GM23338 (cell line): ENCODE measurements at regions not wholly inside any gene's neighbourhood (a gene's known extent, or its start where the extent isn't known, plus 50 kb on each side); places are given as distances from the start of the nearest gene placed in this dataset.

Source experiments
- ATAC-seq: fragments of 200-7000 bp; cut with Tn5 transposase; 3 replicates; pipeline ENCODE4 v1.9.1; 2020
- DNase-seq: peaks from one replicate; pipeline ENCODE4 v3.0.0-alpha.2; 2015; ENCODE audit warnings: low spot score
- H2AFZ ChIP-seq: fragments of 200-600 bp; sonication (generic); 2 replicates; pipeline ENCODE4 v1.8.0; 2016; ENCODE audit warnings: antibody characterized with exemption, mild to moderate bottlenecking, moderate library complexity
- H3F3A ChIP-seq: fragments of 200-600 bp; sonication (generic); replicated peaks from 2 replicates; pipeline ENCODE4 v1.8.0; 2017; ENCODE audit warnings: antibody characterized with exemption, mixed run types, low read depth
- H3K27ac ChIP-seq: fragments of 200-600 bp; sonication (generic); 2 replicates; pipeline ENCODE4 v1.6.1; 2016; ENCODE audit warnings: low read depth
- H3K27me3 ChIP-seq: fragments of 200-600 bp; sonication (generic); 2 replicates; pipeline ENCODE4 v1.8.0; 2016; ENCODE audit warnings: mild to moderate bottlenecking, mixed run types, moderate library complexity; ENCODE audit not compliant: insufficient read depth
- H3K36me3 ChIP-seq: fragments of 200-600 bp; sonication (generic); 2 replicates; pipeline ENCODE4 v1.8.0; 2016; ENCODE audit warnings: mild to moderate bottlenecking; ENCODE audit not compliant: insufficient read depth
- H3K4me1 ChIP-seq: fragments of 200-600 bp; sonication (generic); 2 replicates; pipeline ENCODE4 v1.8.0; 2016; ENCODE audit warnings: mild to moderate bottlenecking, moderate library complexity; ENCODE audit not compliant: insufficient read depth
- H3K4me2 ChIP-seq: fragments of 200-600 bp; sonication (generic); 2 replicates; pipeline ENCODE4 v1.7.1; 2017; ENCODE audit warnings: mixed run types
- H3K4me3 ChIP-seq: fragments of 200-600 bp; sonication (generic); 2 replicates; pipeline ENCODE4 v1.6.1; 2016; ENCODE audit warnings: mixed run types
- H3K79me2 ChIP-seq: fragments of 200-600 bp; sonication (generic); replicated peaks from 2 replicates; pipeline ENCODE4 v1.8.0; 2017; ENCODE audit warnings: mild to moderate bottlenecking; ENCODE audit not compliant: insufficient read depth
- H3K9me2 ChIP-seq: fragments of 200-600 bp; sonication (generic); 2 replicates; pipeline ENCODE4 v1.8.0; 2017; ENCODE audit not compliant: insufficient read depth
- H4K20me1 ChIP-seq: fragments of 200-600 bp; sonication (generic); replicated peaks from 2 replicates; pipeline ENCODE4 v1.8.0; 2017; ENCODE audit warnings: mild to moderate bottlenecking; ENCODE audit not compliant: insufficient read depth
- H3K27ac Mint-ChIP-seq: 2 replicates; pipeline ENCODE4 v1.8.0; 2020; ENCODE audit warnings: inconsistent platforms, mild to moderate bottlenecking, moderate library complexity, mixed read lengths
- H3K27me3 Mint-ChIP-seq: 3 replicates; pipeline ENCODE4 v1.8.0; 2022; ENCODE audit warnings: low read depth, mild to moderate bottlenecking, moderate library complexity, mixed read lengths, inconsistent platforms; ENCODE audit not compliant: insufficient read depth, poor library complexity
- H3K36me3 Mint-ChIP-seq: 3 replicates; pipeline ENCODE4 v1.8.0; 2021; ENCODE audit warnings: low read depth, mild to moderate bottlenecking, inconsistent platforms, moderate library complexity, mixed read lengths
- H3K4me1 Mint-ChIP-seq: 3 replicates; pipeline ENCODE4 v1.8.0; 2020; ENCODE audit warnings: mild to moderate bottlenecking, inconsistent platforms, mixed read lengths
- H3K4me3 Mint-ChIP-seq: 3 replicates; pipeline ENCODE4 v1.8.0; 2021; ENCODE audit warnings: moderate library complexity, mild to moderate bottlenecking, inconsistent platforms, mixed read lengths
- H3K9me3 Mint-ChIP-seq: 3 replicates; pipeline ENCODE4 v1.8.0; 2020; ENCODE audit warnings: moderate library complexity, mild to moderate bottlenecking, inconsistent platforms, mixed read lengths
- CREB1 ChIP-seq: fragments of 250-450 bp; sonication (Bioruptor Pico); IDR thresholded peaks from 2 replicates; pipeline ENCODE4 v1.5.0; 2020; ENCODE audit warnings: low read depth, mild to moderate bottlenecking, moderate library complexity
- EZH2 ChIP-seq: fragments of 200-600 bp; sonication (generic); IDR thresholded peaks from one replicate; pipeline ENCODE4 v1.8.0; 2017; ENCODE audit warnings: antibody characterized with exemption, mild to moderate bottlenecking, low read depth; ENCODE audit not compliant: unreplicated experiment
- EZH2phosphoT487 ChIP-seq: fragments of 200-600 bp; sonication (generic); IDR thresholded peaks from one replicate; pipeline ENCODE4 v1.8.1; 2018; ENCODE audit warnings: antibody characterized with exemption; ENCODE audit not compliant: unreplicated experiment
- JUNB ChIP-seq: IDR thresholded peaks from one replicate; pipeline ENCODE4 v1.6.1; 2016; ENCODE audit warnings: antibody characterized with exemption; ENCODE audit not compliant: unreplicated experiment
- NANOG ChIP-seq: IDR thresholded peaks from 2 replicates; pipeline ENCODE4 v1.6.1; 2016; ENCODE audit warnings: antibody characterized with exemption, borderline replicate concordance
- POLR2AphosphoS5 ChIP-seq: IDR thresholded peaks from 2 replicates; pipeline ENCODE4 v1.6.1; 2016; ENCODE audit warnings: antibody characterized with exemption, low read depth
- STAT1 ChIP-seq: IDR thresholded peaks from one replicate; pipeline ENCODE4 v1.6.1; 2016; ENCODE audit warnings: antibody characterized with exemption; ENCODE audit not compliant: unreplicated experiment
- ZNF114 ChIP-seq: fragments of 250-450 bp; sonication (Bioruptor Pico); IDR thresholded peaks from 2 replicates; pipeline ENCODE4 v1.5.0; 2020; ENCODE audit warnings: mild to moderate bottlenecking, moderate library complexity
- ZNF331 ChIP-seq: fragments of 250-450 bp; sonication (Bioruptor Pico); IDR thresholded peaks from 2 replicates; pipeline ENCODE4 v1.5.0; 2020; ENCODE audit warnings: low read depth, mild to moderate bottlenecking, moderate library complexity
- ZNF462 ChIP-seq: fragments of 250-450 bp; sonication (Bioruptor Pico); IDR thresholded peaks from 2 replicates; pipeline ENCODE4 v1.5.0; 2020; ENCODE audit warnings: mild to moderate bottlenecking, moderate library complexity
- TF ChIP-seq, protein P1 (sequence below): IDR thresholded peaks from 2 replicates; pipeline ENCODE4 v1.6.1; 2016; ENCODE audit warnings: antibody characterized with exemption
- TF ChIP-seq, protein P2 (sequence below), 2 experiments: fragments of 200-600 bp in 1 of 2; sonication (generic) in 1 of 2; conservative IDR thresholded peaks; 2 replicates each; pipeline versions ENCODE4 v1.5.1 to v1.6.1; 2016 to 2017; ENCODE audit warnings: antibody characterized with exemption in 2 of 2, low read depth in 2 of 2, mild to moderate bottlenecking in 2 of 2, moderate library complexity in 1 of 2
- TF ChIP-seq, protein P3 (sequence below): IDR thresholded peaks from one replicate; pipeline ENCODE4 v1.6.1; 2018; ENCODE audit warnings: antibody characterized with exemption; ENCODE audit not compliant: unreplicated experiment

- no peaks in the 10 kb centered on the region for H4K20me1 ChIP-seq
- Mint-ChIP-seq H3K27ac (no peak overlapping the region), H3K4me1 (peaks cover 8% of the 10 kb centered on the region), H3K9me3 (peaks cover 10% of the 10 kb centered on the region), H3K27me3 (peaks cover 2% of the 10 kb centered on the region), H3K4me3 (no peak overlapping the region), H3K36me3 (peaks cover 6% of the 10 kb centered on the region; the same call in 1 of the 3 replicates)
- no peaks in the 10 kb centered on the region for H3K79me2 ChIP-seq
- peak; percentile 25; the same call in 1 of the 3 replicates for ATAC-seq
- H3K27me3 ChIP-seq = no peaks in the 10 kb centered on the region
- H3F3A ChIP-seq = no peaks in the 10 kb centered on the region
- H3K4me2 ChIP-seq = no peak overlapping the region
- no peak overlapping the region for H2AFZ ChIP-seq
- H3K36me3 ChIP-seq = no peaks in the 10 kb centered on the region
- peak; percentile 42 for DNase-seq
- no peak overlapping the region for H3K4me3 ChIP-seq
- H3K27ac ChIP-seq = no peak overlapping the region
- TF ChIP-seq EZH2phosphoT487 (no peak), JUNB (no peak), STAT1 (no peak), ZNF462 (CRISPR knock-in tag) (no peak), ZNF331 (CRISPR knock-in tag) (no peak), NANOG (no peak), CREB1 (CRISPR knock-in tag) (no peak), ZNF114 (CRISPR knock-in tag) (no peak), POLR2AphosphoS5 (no peak), EZH2 (no peak)
- TF ChIP-seq, protein P1, sequence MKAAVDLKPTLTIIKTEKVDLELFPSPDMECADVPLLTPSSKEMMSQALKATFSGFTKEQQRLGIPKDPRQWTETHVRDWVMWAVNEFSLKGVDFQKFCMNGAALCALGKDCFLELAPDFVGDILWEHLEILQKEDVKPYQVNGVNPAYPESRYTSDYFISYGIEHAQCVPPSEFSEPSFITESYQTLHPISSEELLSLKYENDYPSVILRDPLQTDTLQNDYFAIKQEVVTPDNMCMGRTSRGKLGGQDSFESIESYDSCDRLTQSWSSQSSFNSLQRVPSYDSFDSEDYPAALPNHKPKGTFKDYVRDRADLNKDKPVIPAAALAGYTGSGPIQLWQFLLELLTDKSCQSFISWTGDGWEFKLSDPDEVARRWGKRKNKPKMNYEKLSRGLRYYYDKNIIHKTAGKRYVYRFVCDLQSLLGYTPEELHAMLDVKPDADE = no peak
- TF ChIP-seq, protein P2, sequence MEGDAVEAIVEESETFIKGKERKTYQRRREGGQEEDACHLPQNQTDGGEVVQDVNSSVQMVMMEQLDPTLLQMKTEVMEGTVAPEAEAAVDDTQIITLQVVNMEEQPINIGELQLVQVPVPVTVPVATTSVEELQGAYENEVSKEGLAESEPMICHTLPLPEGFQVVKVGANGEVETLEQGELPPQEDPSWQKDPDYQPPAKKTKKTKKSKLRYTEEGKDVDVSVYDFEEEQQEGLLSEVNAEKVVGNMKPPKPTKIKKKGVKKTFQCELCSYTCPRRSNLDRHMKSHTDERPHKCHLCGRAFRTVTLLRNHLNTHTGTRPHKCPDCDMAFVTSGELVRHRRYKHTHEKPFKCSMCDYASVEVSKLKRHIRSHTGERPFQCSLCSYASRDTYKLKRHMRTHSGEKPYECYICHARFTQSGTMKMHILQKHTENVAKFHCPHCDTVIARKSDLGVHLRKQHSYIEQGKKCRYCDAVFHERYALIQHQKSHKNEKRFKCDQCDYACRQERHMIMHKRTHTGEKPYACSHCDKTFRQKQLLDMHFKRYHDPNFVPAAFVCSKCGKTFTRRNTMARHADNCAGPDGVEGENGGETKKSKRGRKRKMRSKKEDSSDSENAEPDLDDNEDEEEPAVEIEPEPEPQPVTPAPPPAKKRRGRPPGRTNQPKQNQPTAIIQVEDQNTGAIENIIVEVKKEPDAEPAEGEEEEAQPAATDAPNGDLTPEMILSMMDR (conservative IDR thresholded peaks at IDR 0.05; ENCODE audit: low read depth in 2 of 2) = no peak
- TF ChIP-seq, protein P3, sequence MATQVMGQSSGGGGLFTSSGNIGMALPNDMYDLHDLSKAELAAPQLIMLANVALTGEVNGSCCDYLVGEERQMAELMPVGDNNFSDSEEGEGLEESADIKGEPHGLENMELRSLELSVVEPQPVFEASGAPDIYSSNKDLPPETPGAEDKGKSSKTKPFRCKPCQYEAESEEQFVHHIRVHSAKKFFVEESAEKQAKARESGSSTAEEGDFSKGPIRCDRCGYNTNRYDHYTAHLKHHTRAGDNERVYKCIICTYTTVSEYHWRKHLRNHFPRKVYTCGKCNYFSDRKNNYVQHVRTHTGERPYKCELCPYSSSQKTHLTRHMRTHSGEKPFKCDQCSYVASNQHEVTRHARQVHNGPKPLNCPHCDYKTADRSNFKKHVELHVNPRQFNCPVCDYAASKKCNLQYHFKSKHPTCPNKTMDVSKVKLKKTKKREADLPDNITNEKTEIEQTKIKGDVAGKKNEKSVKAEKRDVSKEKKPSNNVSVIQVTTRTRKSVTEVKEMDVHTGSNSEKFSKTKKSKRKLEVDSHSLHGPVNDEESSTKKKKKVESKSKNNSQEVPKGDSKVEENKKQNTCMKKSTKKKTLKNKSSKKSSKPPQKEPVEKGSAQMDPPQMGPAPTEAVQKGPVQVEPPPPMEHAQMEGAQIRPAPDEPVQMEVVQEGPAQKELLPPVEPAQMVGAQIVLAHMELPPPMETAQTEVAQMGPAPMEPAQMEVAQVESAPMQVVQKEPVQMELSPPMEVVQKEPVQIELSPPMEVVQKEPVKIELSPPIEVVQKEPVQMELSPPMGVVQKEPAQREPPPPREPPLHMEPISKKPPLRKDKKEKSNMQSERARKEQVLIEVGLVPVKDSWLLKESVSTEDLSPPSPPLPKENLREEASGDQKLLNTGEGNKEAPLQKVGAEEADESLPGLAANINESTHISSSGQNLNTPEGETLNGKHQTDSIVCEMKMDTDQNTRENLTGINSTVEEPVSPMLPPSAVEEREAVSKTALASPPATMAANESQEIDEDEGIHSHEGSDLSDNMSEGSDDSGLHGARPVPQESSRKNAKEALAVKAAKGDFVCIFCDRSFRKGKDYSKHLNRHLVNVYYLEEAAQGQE = no peak
- no peaks in the 10 kb centered on the region for H3K9me2 ChIP-seq
- H3K4me1 ChIP-seq = no peaks in the 10 kb centered on the region
Measured at GRCh38 chr7:91596287-91596686, 284.2 kb downstream of the MTERF1 start.
